OCI-LY1 (cell line): ENCODE measurements at regions not wholly inside any gene's neighbourhood (a gene's known extent, or its start where the extent isn't known, plus 50 kb on each side); places are given as distances from the start of the nearest gene placed in this dataset.

ENCODE experiments used
- H2AFZ ChIP-seq: fragments of 200-600 bp; sonication (generic), shearing (Covaris generic); 2 replicates; pipeline ENCODE4 v1.6.0; 2014; ENCODE audit warnings: antibody characterized with exemption, mild to moderate bottlenecking, low read length
- H3F3A ChIP-seq: fragments of 200-600 bp; sonication (generic), shearing (Covaris generic); 2 replicates; pipeline ENCODE4 v1.6.0; 2014; ENCODE audit warnings: mild to moderate bottlenecking, antibody characterized with exemption, low read length, moderate library complexity; ENCODE audit not compliant: insufficient read depth
- H3K27ac ChIP-seq: fragments of 200-600 bp; sonication (generic); 2 replicates; pipeline ENCODE4 v1.5.1; 2014; ENCODE audit warnings: low read length, mixed run types, mild to moderate bottlenecking, low read depth; ENCODE audit not compliant: poor library complexity, severe bottlenecking
- H3K27me3 ChIP-seq: fragments of 200-600 bp; sonication (generic); 2 replicates; pipeline ENCODE4 v1.6.0; 2014; ENCODE audit warnings: antibody characterized with exemption, mild to moderate bottlenecking, low read length, moderate library complexity; ENCODE audit not compliant: insufficient read depth
- H3K36me3 ChIP-seq: fragments of 200-600 bp; sonication (generic); 2 replicates; pipeline ENCODE4 v1.6.1; 2014; ENCODE audit warnings: mild to moderate bottlenecking, antibody characterized with exemption, low read length, moderate library complexity, mixed read lengths; ENCODE audit not compliant: insufficient read depth
- H3K4me1 ChIP-seq: fragments of 200-600 bp; sonication (generic); 2 replicates; pipeline ENCODE4 v1.5.1; 2014; ENCODE audit warnings: mild to moderate bottlenecking, low read length, moderate library complexity; ENCODE audit not compliant: insufficient read depth, severe bottlenecking
- H3K4me2 ChIP-seq: fragments of 200-600 bp; sonication (generic), shearing (Covaris generic); 2 replicates; pipeline ENCODE4 v1.6.1; 2014; ENCODE audit warnings: low read length
- H3K4me3 ChIP-seq: fragments of 200-600 bp; sonication (generic); 2 replicates; pipeline ENCODE4 v1.5.1; 2014; ENCODE audit warnings: low read length, low read depth, mild to moderate bottlenecking, mixed read lengths; ENCODE audit not compliant: poor library complexity, severe bottlenecking
- H3K79me2 ChIP-seq: fragments of 200-600 bp; shearing (Covaris generic); 2 replicates; pipeline ENCODE4 v1.6.1; 2016; ENCODE audit warnings: mixed run types, low read length, mixed read lengths; ENCODE audit not compliant: insufficient read depth
- H3K9ac ChIP-seq: fragments of 200-600 bp; sonication (generic), shearing (Covaris generic); 2 replicates; pipeline ENCODE4 v1.6.1; 2014; ENCODE audit warnings: mild to moderate bottlenecking, low read length, mixed read lengths
- H3K9me2 ChIP-seq: fragments of 200-600 bp; sonication (generic), shearing (Covaris generic); 2 replicates; pipeline ENCODE4 v1.6.1; 2014; ENCODE audit warnings: low read depth, mild to moderate bottlenecking, low read length, mixed read lengths
- H3K9me3 ChIP-seq: fragments of 200-600 bp; shearing (Covaris generic); 2 replicates; pipeline ENCODE4 v1.6.1; 2014; ENCODE audit warnings: low read length, mixed read lengths
- H4K20me1 ChIP-seq: fragments of 200-600 bp; sonication (generic), shearing (Covaris generic); 2 replicates; pipeline ENCODE4 v1.6.0; 2016; ENCODE audit warnings: mild to moderate bottlenecking, low read length; ENCODE audit not compliant: insufficient read depth
- CTCF ChIP-seq: fragments of 200-600 bp; sonication (generic), shearing (Covaris generic); IDR thresholded peaks from 2 replicates; pipeline ENCODE4 v1.5.1; 2017; ENCODE audit warnings: mild to moderate bottlenecking, antibody characterized with exemption, low read length, moderate library complexity, mixed read lengths
- EZH2 ChIP-seq: fragments of 200-600 bp; sonication (generic), shearing (Covaris generic); IDR thresholded peaks from 2 replicates; pipeline ENCODE4 v1.8.0; 2017; ENCODE audit warnings: borderline replicate concordance, mixed run types, mild to moderate bottlenecking, antibody characterized with exemption, low read length, moderate library complexity, mixed read lengths

- H3K4me1 ChIP-seq, result no peaks in the 10 kb centered on the region
- no peaks in the 10 kb centered on the region for H3K79me2 ChIP-seq
- H3F3A ChIP-seq, result no peaks in the 10 kb centered on the region
- H4K20me1 ChIP-seq, result no peaks in the 10 kb centered on the region
- no peak overlapping the region for H3K4me3 ChIP-seq
- no peak overlapping the region for H3K4me2 ChIP-seq
- H3K9me2 ChIP-seq, result no peaks in the 10 kb centered on the region
- H3K9me3 ChIP-seq, result no peaks in the 10 kb centered on the region
- H3K36me3 ChIP-seq, result no peaks in the 10 kb centered on the region
- no peak overlapping the region for H2AFZ ChIP-seq
- H3K27ac ChIP-seq, result no peak overlapping the region
- TF ChIP-seq EZH2 (no peak), CTCF (no peak)
- no peak overlapping the region for H3K9ac ChIP-seq
- no peaks in the 10 kb centered on the region for H3K27me3 ChIP-seq
Measured at GRCh38 chr15:93278783-93279182, 189.8 kb upstream of the RGMA start.

- no peaks in the 10 kb centered on the region for H3K27me3 ChIP-seq
- no peak overlapping the region for H3K27ac ChIP-seq
Measured at GRCh38 chr15:93278006-93278405, 189.0 kb upstream of the RGMA start.

GRCh38 chr15:93274257-93274656 lies 185.2 kb upstream of the RGMA start:
- Histone ChIP-seq H3K9me2 (no peaks in the 10 kb centered on the region), H3K27ac (no peak overlapping the region), H2AFZ (no peak overlapping the region), H3F3A (no peaks in the 10 kb centered on the region), H3K4me1 (no peaks in the 10 kb centered on the region), H3K9ac (no peak overlapping the region), H3K27me3 (peaks cover 3% of the 10 kb centered on the region; the same call in 1 of the 2 replicates), H3K4me2 (no peak overlapping the region), H3K79me2 (no peaks in the 10 kb centered on the region), H4K20me1 (no peaks in the 10 kb centered on the region), H3K9me3 (no peaks in the 10 kb centered on the region), H3K36me3 (no peaks in the 10 kb centered on the region), H3K4me3 (no peak overlapping the region)
- no peak for TF ChIP-seq CTCF
- TF ChIP-seq EZH2, result no peak

More at GRCh38 chr15:93278006-93278405, 189.0 kb upstream of the RGMA start:
- H3K36me3 ChIP-seq, result no peaks in the 10 kb centered on the region
- H4K20me1 ChIP-seq, result no peaks in the 10 kb centered on the region
- no peak overlapping the region for H3K4me2 ChIP-seq
- no peak for TF ChIP-seq EZH2
- TF ChIP-seq CTCF, result no peak
- H3K4me3 ChIP-seq, result no peak overlapping the region
- H3K79me2 ChIP-seq, result no peaks in the 10 kb centered on the region
- no peaks in the 10 kb centered on the region for H3K9me3 ChIP-seq
- no peak overlapping the region for H2AFZ ChIP-seq
- no peaks in the 10 kb centered on the region for H3K9me2 ChIP-seq
- H3K9ac ChIP-seq, result no peak overlapping the region
- H3F3A ChIP-seq, result no peaks in the 10 kb centered on the region
- H3K4me1 ChIP-seq, result no peaks in the 10 kb centered on the region
